HG03432 (cell line): ENCODE measurements at regions not wholly inside any gene's neighbourhood (a gene's known extent, or its start where the extent isn't known, plus 50 kb on each side); places are given as distances from the start of the nearest gene placed in this dataset.
"Not testable (repeated sequence)": the region's sequence is repeated elsewhere in the genome, so short reads cannot be mapped to it uniquely, and the experiment has no call there.

ENCODE experiments used
- ATAC-seq: cut with Tn5 transposase; IDR thresholded peaks from one replicate; pipeline ENCODE4 v1.9.1; 2021; ENCODE audit warnings: mild to moderate bottlenecking, moderate library complexity; ENCODE audit not compliant: unreplicated experiment

GRCh38 chr13:90568165-90568564 is 779.3 kb upstream of the MIR17HG start:
- ATAC-seq: no peak

DNA sequence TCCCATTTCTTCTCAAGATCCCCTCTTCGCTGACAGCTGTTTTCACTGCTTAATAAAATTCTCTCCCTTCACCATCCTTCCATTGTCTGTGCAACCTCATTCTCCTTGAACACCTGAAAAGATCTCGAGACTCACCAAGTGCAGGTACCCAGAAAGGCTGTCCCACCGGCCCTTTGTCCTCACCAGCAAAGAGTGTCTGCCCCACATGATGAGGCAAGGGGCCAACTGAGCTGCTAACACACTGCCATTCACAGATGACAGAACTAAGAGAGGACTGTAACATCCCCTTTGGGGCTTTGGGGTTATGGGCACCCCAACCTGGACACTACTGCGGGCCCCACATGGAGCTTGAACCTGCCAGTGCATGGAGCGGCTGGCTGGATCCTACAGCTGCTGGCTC is 771.4 kb upstream of the MIR17HG start:
- ATAC-seq: no peak

- no peak for ATAC-seq
Measured at GRCh38 chr13:90577726-90578125, 769.8 kb upstream of the MIR17HG start.

DNA sequence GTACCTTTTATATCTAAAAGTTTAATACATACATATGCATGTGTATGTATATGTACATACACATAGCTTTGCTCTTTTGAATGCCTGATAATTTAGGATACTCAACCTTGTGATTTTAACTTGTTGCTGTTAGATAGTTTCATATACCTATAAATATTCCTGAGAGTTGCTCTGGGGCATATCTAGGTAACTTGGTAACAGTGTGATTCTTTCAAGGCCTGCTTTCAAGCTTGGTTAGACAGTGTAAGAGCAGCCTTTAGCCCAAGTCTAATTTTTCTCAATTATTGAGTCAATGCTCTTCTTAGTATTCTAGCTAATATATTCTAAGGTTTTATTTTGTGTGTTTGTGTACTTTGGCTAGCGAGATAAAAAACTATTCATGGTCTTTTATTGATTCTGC is 762.1 kb upstream of the MIR17HG start:
- ATAC-seq: no peak

DNA sequence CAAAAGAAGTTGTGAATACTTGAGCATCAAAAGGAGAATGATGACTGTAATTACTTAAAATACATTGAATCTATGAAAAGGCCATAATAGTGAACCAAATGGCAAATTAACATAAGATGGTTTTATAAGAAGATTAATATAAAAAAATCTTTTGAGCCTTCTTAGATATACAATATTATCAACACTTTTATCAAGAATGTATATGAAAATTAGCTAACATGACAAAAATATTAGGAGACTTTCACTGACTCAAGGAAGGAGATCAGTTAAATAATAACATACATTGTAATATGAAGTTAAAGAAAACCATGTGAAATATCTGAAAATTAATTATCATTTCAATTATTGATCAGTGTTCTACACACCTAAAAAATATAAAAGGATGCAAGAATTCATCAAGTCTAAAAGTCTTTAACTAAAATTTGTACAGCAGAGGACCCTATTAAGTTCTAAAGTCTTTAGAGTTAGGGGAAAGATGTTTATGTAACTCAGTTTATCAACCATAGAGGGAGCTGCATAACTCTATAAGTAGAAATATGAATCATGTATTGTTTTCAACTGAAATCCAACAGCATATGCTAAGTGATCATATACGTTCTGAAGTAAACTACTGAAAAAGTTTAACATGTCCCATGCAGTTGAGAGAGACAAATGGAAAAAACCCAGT is 756.1 kb upstream of the MIR17HG start:
- no peak for ATAC-seq

DNA sequence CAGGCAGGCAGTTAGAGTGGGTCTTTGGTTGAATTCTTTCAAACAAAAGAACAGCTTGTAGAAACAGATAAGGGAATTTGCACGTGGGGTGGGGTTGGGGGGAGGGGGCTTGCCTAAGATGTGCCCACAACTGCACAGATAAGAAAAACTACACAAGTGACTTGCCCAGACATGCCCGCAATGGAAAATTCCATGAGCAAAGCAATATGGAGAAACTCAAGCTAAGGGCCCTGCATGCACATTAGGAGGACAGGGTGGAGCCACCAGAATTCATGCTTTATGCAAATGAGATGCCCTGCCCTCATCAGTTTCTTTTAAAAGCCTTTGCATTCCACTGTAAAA is 755.6 kb upstream of the MIR17HG start:
- no peak for ATAC-seq

GRCh38 chr13:90592943-90593342 is 754.5 kb upstream of the MIR17HG start:
- no peak for ATAC-seq

DNA sequence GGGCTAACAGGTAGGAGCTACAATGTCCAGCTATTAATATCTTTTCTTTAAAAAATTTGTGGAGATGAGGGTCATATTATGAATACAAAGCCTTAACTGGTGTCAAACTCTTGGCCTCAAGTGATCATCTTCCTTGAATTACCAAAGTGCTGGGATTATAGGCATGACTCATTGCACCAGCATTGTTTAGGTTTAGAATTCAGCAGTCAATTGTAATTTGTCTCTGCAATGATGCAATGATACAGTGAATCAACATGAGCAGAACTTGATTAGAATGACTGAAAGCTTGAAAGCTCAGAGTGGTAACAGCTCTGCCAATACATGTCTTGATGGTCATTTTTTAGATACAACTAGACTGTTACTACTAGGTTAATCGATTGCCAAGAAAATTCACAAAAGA is 752.8 kb upstream of the MIR17HG start:
- ATAC-seq: no peak

- ATAC-seq: no peak
Measured at GRCh38 chr13:90605664-90606063, 741.8 kb upstream of the MIR17HG start.

- not testable (repeated sequence) for ATAC-seq
Measured at GRCh38 chr13:90606921-90607320, 740.6 kb upstream of the MIR17HG start.

DNA sequence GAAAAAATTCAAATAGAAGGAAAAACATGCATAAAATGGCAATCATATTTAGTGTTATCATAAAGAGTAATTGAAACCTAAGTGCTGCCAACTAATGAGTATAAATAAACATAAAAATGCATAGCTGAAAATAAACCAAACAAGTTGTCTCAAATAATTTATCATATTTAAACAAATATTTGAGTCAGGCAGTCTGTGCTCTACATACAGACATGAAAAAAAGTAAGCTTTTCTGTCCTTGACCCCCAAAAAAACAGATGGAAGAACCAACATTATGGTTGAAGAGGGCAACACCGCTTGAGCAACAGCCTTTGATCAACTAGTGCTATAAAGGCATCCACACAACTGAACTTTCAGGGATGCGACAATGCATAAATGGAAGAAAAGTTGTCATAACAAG is 735.1 kb upstream of the MIR17HG start:
- ATAC-seq: no peak

- no peak for ATAC-seq
Measured at GRCh38 chr13:90613076-90613795, 734.3 kb upstream of the MIR17HG start.

DNA sequence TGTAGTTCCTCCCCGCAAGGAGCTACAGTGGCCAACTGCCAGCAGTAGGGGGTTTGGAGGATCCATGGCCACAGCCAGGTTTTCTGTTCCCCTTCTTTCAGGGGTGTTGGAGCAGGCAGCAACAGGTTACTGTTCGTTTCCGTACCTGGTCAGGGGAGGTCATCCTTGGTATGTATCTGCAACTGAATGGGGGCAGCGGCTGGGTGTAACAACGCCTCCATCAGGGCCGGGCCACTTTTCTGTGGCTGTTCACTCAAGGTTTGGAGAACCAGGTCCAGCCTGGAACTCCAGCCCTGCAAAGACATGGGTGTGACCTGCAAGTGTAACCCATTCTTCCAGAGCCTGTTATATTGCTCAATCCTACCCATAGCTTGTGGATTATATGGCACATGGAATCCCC is 732.3 kb upstream of the MIR17HG start:
- ATAC-seq: no peak

GRCh38 chr13:90615767-90616166 is 731.7 kb upstream of the MIR17HG start:
- ATAC-seq: no peak

DNA sequence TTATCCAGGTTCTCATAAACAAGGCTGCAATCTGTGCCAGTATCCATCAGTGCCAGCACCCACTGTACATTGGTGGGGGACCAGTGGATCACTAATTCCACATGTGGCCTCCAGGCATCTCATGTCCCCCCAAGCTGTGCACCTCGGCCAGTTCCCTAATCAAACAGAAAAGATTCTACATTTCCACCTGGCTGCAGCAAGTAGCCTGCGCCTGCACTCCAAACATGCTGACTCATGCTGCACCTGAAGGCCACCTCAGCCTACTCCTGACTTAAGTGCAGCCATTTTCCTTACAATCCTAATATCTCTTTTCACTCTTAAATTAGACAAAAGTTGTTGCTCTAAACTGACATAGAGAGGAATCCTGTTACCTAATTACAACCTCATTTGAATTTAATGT is 729.4 kb upstream of the MIR17HG start:
- ATAC-seq: no peak

DNA sequence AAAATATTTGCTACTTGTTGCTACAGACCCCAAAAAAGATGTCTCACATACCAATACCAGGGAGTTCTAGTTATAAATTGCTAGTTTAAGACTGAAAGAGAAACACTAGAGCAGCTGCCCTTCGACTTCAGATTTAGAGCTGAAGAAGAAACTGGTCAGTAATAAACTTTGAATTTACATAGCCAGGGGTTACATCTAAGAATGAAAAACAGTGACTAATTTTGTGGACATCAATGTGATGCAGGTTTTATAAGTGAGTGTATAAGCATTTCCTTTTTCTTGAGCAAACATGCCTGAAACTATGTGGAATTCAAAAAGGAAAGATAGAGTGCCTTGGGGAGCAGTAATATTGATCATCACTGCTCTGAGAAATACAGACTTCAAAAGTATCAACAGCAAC is 724.9 kb upstream of the MIR17HG start:
- no peak for ATAC-seq

DNA sequence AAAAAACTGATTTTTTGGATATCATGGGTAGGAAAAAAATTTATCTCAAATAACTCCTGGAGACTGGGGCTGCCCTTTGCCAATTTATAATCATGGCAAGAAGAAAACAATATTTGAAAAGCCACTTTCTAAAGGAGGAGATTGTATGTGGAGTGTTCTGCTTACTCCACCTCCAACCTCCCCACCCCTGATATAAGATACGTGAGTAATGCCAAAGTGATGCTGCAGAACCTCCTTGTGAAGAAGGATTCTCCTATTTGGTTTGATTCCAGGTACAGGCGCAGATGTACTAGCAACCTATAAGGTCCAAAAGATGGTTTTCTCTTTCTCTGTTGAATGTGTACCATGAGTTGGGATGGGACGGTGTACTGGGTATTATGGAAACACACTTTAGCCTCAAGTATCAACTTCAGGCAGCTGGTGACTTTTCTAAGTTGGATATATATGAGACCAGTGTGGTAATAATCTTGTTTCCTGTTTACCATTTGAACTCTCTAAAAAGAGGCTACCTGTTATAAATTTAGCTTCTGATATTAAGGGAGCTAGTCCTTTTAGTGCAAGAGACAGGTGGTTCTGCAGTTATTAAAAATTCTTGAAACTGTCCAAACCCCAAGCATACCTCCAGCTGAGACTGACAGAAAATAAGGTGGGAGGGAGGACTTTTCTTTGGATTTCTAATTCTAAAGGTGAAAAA is 724.0 kb upstream of the MIR17HG start:
- no peak for ATAC-seq

DNA sequence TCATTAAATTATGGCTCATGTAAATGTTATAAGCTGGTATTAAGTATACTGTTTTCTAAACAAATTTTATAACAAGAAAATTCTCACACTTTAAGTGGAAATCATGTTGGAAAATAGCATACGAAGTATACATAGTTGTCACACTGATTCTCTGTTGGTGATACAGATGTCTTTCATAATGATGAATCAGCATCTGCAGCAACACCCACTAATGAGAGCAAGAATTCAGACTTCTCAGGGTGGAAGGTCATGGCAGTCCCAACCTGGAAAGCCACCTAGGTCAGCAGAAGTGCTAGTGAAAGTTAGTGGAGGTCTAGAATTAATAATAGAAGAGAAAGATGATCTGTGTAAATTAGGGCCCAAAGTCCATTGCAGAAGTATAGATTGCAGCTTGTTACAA is 719.7 kb upstream of the MIR17HG start:
- no peak for ATAC-seq

- no peak for ATAC-seq
Measured at GRCh38 chr13:90628471-90628870, 719.0 kb upstream of the MIR17HG start.

GRCh38 chr13:90630716-90631115 is 716.8 kb upstream of the MIR17HG start:
- ATAC-seq: no peak

- ATAC-seq: no peak
Measured at GRCh38 chr13:90632184-90632583, 715.3 kb upstream of the MIR17HG start.

DNA sequence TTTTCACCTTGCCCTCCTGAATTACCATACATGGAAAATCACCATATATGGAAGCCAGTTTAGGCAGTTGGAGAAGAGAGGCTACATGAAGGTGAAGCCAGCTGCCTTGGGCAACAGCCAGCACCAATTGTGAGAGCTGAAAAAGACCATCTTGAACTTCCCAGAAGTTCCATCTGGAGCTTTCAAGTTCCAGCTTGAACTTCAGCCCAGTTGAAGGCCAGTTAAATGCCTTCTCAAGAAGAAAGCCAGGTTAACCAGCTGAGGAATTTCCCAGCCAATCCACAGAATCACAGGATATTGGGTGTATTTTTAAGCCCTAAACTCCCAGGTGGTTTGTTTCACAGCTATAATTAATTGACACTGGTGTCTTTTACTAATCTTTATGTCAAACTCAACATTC is 713.6 kb upstream of the MIR17HG start:
- ATAC-seq: no peak
